Activated CD8-positive, alpha-beta T cell treated with anti-CD3 and anti-CD28 coated beads, Interleukin-2, amount 10 ng/mL, durations not matched to agents 7 days and 5 days (primary cell): ENCODE measurements at regions not wholly inside any gene's neighbourhood (a gene's known extent, or its start where the extent isn't known, plus 50 kb on each side); places are given as distances from the start of the nearest gene placed in this dataset.
"Not testable (repeated sequence)": the region's sequence is repeated elsewhere in the genome, so short reads cannot be mapped to it uniquely, and the experiment has no call there.

Experiments used
- ATAC-seq: fragments of 150-1000 bp; cut with Tn5 transposase; one replicate; pipeline ENCODE4 v1.10.0; 2021; ENCODE audit warnings: moderate library complexity
- CTCF ChIA-PET: fragments of 350-600 bp; sonication (Branson Sonifier 250); formaldehyde crosslinking; loops from one replicate; lab custom pipeline; 2021; ENCODE audit warnings: antibody characterized with exemption; lab: Charles Lee
- POLR2A ChIA-PET: fragments of 350-600 bp; sonication (Branson Sonifier 250); formaldehyde crosslinking; loops from one replicate; lab custom pipeline; 2021; ENCODE audit warnings: antibody characterized with exemption; lab: Charles Lee
- DNase-seq: peaks from one replicate; pipeline ENCODE4 v3.0.0-alpha.2; 2020
- H3K27ac Mint-ChIP-seq: one replicate; pipeline ENCODE4 v1.8.0; 2021; ENCODE audit warnings: mild to moderate bottlenecking, mixed read lengths
- H3K27me3 Mint-ChIP-seq: one replicate; pipeline ENCODE4 v1.8.0; 2021; ENCODE audit warnings: low read depth, mixed read lengths
- H3K36me3 Mint-ChIP-seq: one replicate; pipeline ENCODE4 v1.8.0; 2021; ENCODE audit warnings: low read depth, mixed read lengths
- H3K4me1 Mint-ChIP-seq: one replicate; pipeline ENCODE4 v1.8.0; 2021; ENCODE audit warnings: low read depth, mixed read lengths
- H3K4me3 Mint-ChIP-seq: one replicate; pipeline ENCODE4 v1.8.0; 2021; ENCODE audit warnings: mild to moderate bottlenecking, mixed read lengths
- H3K9me3 Mint-ChIP-seq: one replicate; pipeline ENCODE4 v1.8.0; 2022; ENCODE audit warnings: mixed read lengths; ENCODE audit not compliant: insufficient read depth

DNA sequence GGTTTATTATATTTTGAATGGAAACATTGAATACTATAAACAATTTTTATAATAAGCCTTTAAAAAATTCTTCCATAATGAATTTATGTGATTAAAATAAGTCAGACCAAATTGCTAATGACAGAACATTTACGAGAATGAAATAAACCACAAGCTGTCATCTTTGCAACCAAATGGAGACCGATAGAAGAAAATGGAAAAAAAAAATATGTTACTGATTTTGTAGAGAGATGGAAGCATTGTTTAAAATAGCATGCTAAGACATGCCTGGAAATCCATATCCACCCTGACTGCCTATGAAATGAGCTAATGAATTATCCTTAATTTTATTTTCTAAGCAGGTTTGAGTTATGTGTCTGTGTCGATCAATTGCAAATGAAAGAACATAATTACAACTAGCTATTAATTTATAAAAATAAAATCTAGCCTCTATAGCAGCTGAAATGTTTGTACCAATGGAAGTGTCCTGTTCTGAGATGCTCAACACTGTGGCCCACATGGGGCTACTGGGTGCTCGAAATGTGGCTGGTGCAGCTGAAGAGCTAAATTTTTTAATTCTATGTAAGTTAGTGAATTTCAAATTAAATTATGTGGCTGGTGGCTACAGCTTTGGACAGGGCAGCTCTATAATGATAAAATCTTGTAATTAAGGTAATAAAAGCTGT lies 832.8 kb downstream of the RNF144A start:
- CTCF ChIA-PET: interaction anchor here (0.8 to 1.4 kb wide), 5 partner anchors 11 to 1054 kb away, joined by 3 to 4 read pairs (median 3); no protein-coding TSS in a partner anchor
- H3K36me3 Mint-ChIP-seq: peaks cover 61% of the 10 kb centered on the region
- H3K27ac Mint-ChIP-seq: no peak overlapping the region
- no peaks in the 10 kb centered on the region for H3K27me3 Mint-ChIP-seq
- ATAC-seq (no peak), DNase-seq (no peak)
- POLR2A ChIA-PET: interaction anchor here (1.4 kb wide), 1 partner anchor 8 kb away, joined by 4 read pairs; no protein-coding TSS in a partner anchor
- no peak overlapping the region for H3K4me3 Mint-ChIP-seq
- H3K9me3 Mint-ChIP-seq: peaks cover 42% of the 10 kb centered on the region
- peaks cover 27% of the 10 kb centered on the region for H3K4me1 Mint-ChIP-seq

DNA sequence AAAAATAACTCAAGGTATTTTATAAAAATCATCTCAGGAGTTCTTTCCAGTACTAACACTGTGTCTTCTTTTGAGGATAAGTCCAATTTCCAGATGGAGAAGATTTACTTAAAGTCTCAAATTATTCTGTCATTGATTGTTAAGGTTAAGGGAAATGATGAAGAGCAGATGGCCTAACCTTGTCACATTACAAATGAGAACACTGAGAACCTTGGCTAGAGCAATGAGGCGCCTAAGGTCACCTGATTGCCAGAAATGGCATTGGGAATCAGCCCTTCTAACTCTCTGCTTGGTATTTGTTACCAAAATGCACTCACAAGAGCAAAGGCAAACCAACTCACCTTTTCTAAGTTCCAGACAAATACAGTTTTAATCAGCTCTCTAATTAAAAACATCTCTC lies 835.1 kb downstream of the RNF144A start:
- Mint-ChIP-seq H3K36me3 (peaks cover 61% of the 10 kb centered on the region), H3K4me1 (peaks cover 11% of the 10 kb centered on the region), H3K9me3 (peaks cover 50% of the 10 kb centered on the region), H3K4me3 (no peak overlapping the region), H3K27me3 (no peaks in the 10 kb centered on the region), H3K27ac (no peak overlapping the region)
- ATAC-seq: no peak
- ChIA-PET POLR2A (interaction anchor here (1.3 kb wide), 1 partner anchor 13 kb away, joined by 6 read pairs; no protein-coding TSS in a partner anchor), CTCF (interaction anchor here (1.3 to 2.1 kb wide), 4 partner anchors 12 to 81 kb away, joined by 3 to 5 read pairs (median 4); no protein-coding TSS in a partner anchor)
- no peak for DNase-seq

DNA sequence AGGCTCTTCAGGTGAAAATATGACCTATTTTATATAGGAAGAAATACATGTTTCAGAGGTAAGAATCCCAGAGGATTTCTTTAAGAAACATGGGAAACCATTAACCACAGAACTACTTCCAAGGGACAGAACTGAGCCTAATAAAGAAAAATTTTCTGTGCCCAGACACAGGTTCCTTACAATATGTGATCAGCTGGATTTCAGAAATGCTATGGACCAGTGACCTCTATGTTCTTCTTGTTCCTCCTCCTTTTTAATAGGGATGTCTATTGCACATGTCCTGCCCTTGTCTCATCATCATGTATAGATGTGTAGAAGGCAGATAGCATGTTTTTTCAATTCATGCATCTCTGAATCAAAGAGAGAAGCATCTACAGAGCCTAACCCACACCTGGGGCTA lies 836.6 kb downstream of the RNF144A start:
- Mint-ChIP-seq H3K36me3 (peaks cover 59% of the 10 kb centered on the region), H3K27ac (no peak overlapping the region), H3K9me3 (peaks cover 58% of the 10 kb centered on the region), H3K4me3 (no peak overlapping the region), H3K4me1 (peaks cover 6% of the 10 kb centered on the region), H3K27me3 (no peaks in the 10 kb centered on the region)
- ATAC-seq (no peak), DNase-seq (no peak)
- POLR2A ChIA-PET: interaction anchor here (1.3 to 1.5 kb wide), 2 partner anchors 14 to 27 kb away, joined by 3 to 6 read pairs; no protein-coding TSS in a partner anchor
- CTCF ChIA-PET: interaction anchor here (1.1 to 2.1 kb wide), 2 partner anchors 11 to 14 kb away, joined by 3 to 5 read pairs; no protein-coding TSS in a partner anchor

DNA sequence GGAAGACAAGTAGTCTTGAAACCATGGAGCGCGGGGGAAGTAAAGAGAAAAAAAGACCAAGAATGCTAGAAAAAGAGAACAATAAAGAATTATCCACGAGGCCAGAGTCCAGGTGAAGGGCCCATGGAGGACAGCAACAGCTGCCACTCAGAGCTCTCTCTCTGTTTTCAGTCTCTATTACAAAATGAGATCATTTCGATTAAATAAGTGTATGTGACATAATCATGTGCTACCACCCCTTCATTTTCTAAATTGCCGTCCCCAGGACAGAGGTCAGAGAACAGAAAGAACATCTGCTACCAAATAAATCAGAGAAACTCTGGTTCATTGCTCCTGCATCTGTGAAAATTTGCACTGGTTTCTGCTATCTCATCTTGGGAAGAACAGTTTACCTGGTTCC lies 838.7 kb downstream of the RNF144A start:
- POLR2A ChIA-PET: no interaction called here
- ATAC-seq (no peak), DNase-seq (no peak)
- peaks cover 57% of the 10 kb centered on the region for H3K9me3 Mint-ChIP-seq
- peaks cover 2% of the 10 kb centered on the region for H3K4me1 Mint-ChIP-seq
- H3K27ac Mint-ChIP-seq: no peak overlapping the region
- H3K27me3 Mint-ChIP-seq: no peaks in the 10 kb centered on the region
- CTCF ChIA-PET: no interaction called here
- H3K4me3 Mint-ChIP-seq: no peak overlapping the region
- H3K36me3 Mint-ChIP-seq: peaks cover 55% of the 10 kb centered on the region

DNA sequence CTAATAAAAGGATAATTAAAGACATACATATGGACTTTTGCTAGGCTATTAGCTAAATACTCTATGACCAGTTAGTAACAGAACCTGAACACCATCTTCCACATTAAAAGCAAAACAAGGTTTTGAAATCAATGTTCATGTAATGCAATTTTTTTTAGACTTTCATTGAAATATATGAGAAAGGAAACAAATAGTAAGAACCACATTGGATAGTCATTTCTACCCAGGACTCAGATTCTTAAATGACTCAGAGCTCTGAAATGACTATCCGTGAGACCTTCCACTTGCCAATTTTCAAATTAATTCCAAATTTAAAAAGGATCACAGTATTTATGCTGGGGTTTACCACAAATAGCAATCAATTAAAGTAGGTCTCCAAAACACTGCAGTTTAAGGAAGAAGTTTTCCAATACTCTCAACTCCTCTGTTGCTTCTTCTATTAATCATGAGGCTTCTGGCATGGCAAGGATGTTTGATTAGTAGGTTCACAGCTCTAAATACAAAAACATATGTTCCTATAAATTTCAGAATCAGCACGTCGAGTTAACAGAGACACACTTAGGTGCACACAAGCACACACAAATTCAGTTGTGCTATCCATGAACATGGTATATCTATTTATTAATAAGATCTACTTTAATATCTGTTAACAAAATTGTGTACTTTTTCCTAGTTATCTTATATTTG lies 841.0 kb downstream of the RNF144A start:
- H3K9me3 Mint-ChIP-seq: peaks cover 65% of the 10 kb centered on the region
- DNase-seq (no peak), ATAC-seq (no peak)
- peaks cover 52% of the 10 kb centered on the region for H3K36me3 Mint-ChIP-seq
- ChIA-PET POLR2A (interaction anchor here (1.0 kb wide), 1 partner anchor 9 kb away, joined by 4 read pairs; no protein-coding TSS in a partner anchor), CTCF (interaction anchor here (1.1 kb wide), 1 partner anchor 11 kb away, joined by 3 read pairs; no protein-coding TSS in a partner anchor)
- H3K27ac Mint-ChIP-seq: no peak overlapping the region
- H3K27me3 Mint-ChIP-seq: no peaks in the 10 kb centered on the region
- H3K4me3 Mint-ChIP-seq: no peak overlapping the region
- peaks cover 2% of the 10 kb centered on the region for H3K4me1 Mint-ChIP-seq

DNA sequence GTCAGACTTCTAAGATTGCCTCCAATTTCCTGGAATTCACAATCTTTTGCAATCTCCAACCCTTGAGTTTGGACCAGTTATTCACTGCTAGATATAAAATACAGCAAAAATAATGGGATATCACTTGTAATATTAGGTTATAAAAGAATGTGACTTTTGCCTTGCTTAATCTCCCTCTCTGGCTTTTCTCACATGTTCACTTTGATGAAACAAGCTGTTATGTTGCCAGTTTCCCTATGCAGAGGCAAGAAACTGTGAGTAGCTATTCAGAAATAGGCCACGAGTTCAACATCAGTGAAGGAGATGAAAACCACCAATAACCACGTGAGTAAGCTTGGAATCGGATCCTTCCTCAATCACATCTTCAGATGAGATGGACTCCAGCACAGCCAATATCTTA lies 842.7 kb downstream of the RNF144A start:
- Mint-ChIP-seq H3K9me3 (peaks cover 61% of the 10 kb centered on the region), H3K27me3 (no peaks in the 10 kb centered on the region), H3K27ac (no peak overlapping the region), H3K36me3 (peaks cover 48% of the 10 kb centered on the region), H3K4me3 (no peak overlapping the region), H3K4me1 (peaks cover 2% of the 10 kb centered on the region)
- ATAC-seq (no peak), DNase-seq (no peak)
- CTCF ChIA-PET: interaction anchor here (0.5 to 1.3 kb wide), 3 partner anchors 11 to 192 kb away, joined by 3 read pairs; no protein-coding TSS in a partner anchor
- POLR2A ChIA-PET: interaction anchor here (0.6 to 1.1 kb wide), 2 partner anchors 14 to 200 kb away, joined by 3 read pairs; no protein-coding TSS in a partner anchor

DNA sequence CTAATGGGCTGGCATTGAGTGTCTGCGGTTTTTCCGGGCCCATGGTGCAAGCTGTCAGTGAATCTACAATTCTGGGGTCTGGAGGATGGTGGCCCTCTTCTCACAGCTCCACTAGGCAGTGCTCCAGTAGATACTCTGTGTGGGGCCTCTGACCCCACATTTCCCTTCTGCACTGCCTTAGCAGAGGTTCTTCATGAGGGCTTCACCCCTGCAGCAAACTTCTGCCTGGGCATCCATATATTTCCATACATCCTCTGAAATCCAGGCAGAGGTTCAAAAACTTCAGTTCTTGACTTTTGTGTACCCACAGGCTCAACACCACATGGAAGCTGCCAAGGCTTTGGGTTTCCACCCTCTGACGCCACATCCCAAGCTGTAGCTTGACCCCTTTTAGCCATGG lies 846.2 kb downstream of the RNF144A start:
- POLR2A ChIA-PET: not testable (repeated sequence)

DNA sequence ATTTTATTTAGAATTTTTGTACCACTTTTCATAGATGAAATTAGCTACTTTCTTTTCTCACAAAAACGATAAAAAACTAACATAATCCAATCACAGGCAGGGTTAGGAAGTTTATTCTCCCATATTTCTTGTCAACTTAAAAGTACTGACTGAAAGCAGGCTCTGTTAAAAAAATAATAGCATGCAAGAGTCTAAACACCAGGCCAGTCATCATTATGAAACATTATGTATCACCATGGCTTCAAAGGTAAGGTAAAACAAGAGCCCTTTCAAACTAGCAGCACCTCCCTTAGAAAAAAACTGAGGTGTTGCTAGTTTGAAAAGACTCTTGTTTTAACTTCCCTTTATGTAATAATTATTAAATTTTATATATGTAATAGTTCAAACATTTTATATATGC lies 848.0 kb downstream of the RNF144A start:
- ChIA-PET CTCF (interaction anchor here (0.7 to 1.1 kb wide), 2 partner anchors 12 to 93 kb away, joined by 3 read pairs; no protein-coding TSS in a partner anchor), POLR2A (interaction anchor here (0.6 kb wide), 1 partner anchor 25 kb away, joined by 3 read pairs; no protein-coding TSS in a partner anchor)
- H3K9me3 Mint-ChIP-seq: peaks cover 35% of the 10 kb centered on the region
- H3K4me1 Mint-ChIP-seq: peaks cover 11% of the 10 kb centered on the region
- H3K27me3 Mint-ChIP-seq: no peaks in the 10 kb centered on the region
- no peak for DNase-seq
- H3K4me3 Mint-ChIP-seq: no peak overlapping the region
- no peak for ATAC-seq
- H3K27ac Mint-ChIP-seq: no peak overlapping the region
- H3K36me3 Mint-ChIP-seq: peaks cover 26% of the 10 kb centered on the region

More for the DNA sequence above, 846.2 kb downstream of the RNF144A start:
- not testable (repeated sequence) for H3K27ac Mint-ChIP-seq, DNase-seq, H3K27me3 Mint-ChIP-seq, H3K4me3 Mint-ChIP-seq, ATAC-seq
- H3K4me1 Mint-ChIP-seq: peaks cover 11% of the 10 kb centered on the region
- H3K36me3 Mint-ChIP-seq: peaks cover 28% of the 10 kb centered on the region
- H3K9me3 Mint-ChIP-seq: peaks cover 38% of the 10 kb centered on the region
- CTCF ChIA-PET: interaction anchor here (1.0 kb wide), 1 partner anchor 24 kb away, joined by 3 read pairs; no protein-coding TSS in a partner anchor

DNA sequence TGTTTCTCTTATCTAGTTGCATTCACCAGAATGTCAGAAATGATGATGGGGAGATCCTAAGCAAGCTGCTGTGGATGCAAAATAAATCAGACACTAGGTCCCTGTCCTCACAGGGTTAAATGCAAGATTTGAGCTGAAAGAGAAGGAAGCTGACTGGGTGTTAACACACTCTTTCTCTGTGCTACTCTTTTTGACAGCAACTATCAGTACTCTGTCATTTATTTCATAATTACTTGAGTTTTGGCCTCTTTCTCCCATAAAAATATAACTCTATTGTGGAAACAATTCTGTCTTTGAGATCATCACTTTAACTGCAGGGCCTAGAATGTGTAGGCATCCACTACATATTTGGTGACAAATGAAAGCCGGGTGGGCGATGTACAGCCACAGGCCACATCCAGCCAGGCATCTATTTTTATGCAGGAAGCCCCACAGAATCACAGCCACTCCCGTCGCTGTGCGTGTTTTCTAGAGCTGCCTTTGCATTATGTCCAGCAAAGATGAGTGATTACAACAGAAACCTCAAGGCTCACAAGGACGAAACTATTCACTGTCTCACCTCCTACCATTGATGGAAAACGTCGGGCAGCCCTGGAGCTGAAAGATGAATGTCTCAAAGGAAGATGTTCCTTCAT lies 849.0 kb downstream of the RNF144A start:
- H3K4me1 Mint-ChIP-seq: peaks cover 11% of the 10 kb centered on the region
- H3K27me3 Mint-ChIP-seq: no peaks in the 10 kb centered on the region
- no peak for DNase-seq
- H3K9me3 Mint-ChIP-seq: peaks cover 35% of the 10 kb centered on the region
- peaks cover 26% of the 10 kb centered on the region for H3K36me3 Mint-ChIP-seq
- H3K4me3 Mint-ChIP-seq: no peak overlapping the region
- ChIA-PET CTCF (interaction anchor here (1.4 kb wide), 1 partner anchor 35 kb away, joined by 3 read pairs; no protein-coding TSS in a partner anchor), POLR2A (no interaction called here)
- H3K27ac Mint-ChIP-seq: no peak overlapping the region
- ATAC-seq: no peak

DNA sequence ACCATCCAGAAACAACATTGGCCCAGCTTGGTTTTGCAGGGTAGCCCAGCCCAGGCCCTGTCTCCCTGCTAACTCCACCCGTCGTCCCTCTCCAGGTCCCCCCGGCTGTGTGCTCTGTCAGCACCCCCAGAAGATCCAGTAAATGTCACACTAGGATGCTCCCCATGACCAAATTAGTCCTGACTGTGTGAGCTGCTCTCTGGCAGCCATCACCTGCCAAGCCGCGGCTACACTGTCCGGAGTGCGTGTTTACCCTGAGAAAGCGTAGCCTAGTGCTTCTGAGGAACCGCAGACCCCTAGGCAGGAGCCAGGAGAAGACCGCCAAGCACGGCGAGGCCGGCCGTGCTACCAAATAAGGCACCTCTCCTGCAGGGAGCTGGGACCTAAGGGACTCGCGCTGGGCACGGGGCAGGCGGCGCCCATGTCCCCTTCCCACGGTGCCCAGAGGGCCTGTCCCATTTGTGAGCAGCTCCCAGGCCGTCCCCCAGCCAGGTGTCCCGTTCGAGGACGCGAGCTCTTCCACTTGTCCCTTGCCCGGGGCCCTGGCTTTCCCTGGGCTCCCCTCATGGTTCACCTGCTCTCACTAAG lies 849.9 kb downstream of the RNF144A start:
- Mint-ChIP-seq H3K27me3 (no peaks in the 10 kb centered on the region), H3K9me3 (peaks cover 30% of the 10 kb centered on the region), H3K4me3 (no peak overlapping the region), H3K36me3 (peaks cover 24% of the 10 kb centered on the region), H3K4me1 (peaks cover 11% of the 10 kb centered on the region), H3K27ac (no peak overlapping the region)
- DNase-seq: no peak
- ChIA-PET POLR2A (no interaction called here), CTCF (interaction anchor here (1.4 kb wide), 1 partner anchor 36 kb away, joined by 3 read pairs; no protein-coding TSS in a partner anchor)
- ATAC-seq: no peak

DNA sequence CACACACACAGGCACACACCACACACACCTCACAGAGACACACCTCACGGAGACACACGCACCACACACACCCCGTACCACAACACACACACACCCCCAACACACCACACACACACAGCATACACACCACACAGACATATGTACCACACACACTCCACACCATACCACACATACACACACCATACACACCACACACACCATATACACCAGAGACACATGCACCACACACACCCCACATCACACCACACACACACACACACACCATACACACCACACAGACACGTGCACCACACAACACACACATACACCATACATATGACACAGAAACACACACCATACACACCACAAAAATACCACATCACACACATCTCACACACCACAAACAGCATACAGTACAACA lies 850.7 kb downstream of the RNF144A start:
- no peak overlapping the region for H3K4me3 Mint-ChIP-seq
- peaks cover 19% of the 10 kb centered on the region for H3K36me3 Mint-ChIP-seq
- ChIA-PET POLR2A (no interaction called here), CTCF (no interaction called here)
- peaks cover 14% of the 10 kb centered on the region for H3K4me1 Mint-ChIP-seq
- no peak for ATAC-seq
- no peak for DNase-seq
- no peak overlapping the region for H3K27ac Mint-ChIP-seq
- peaks cover 23% of the 10 kb centered on the region for H3K9me3 Mint-ChIP-seq
- H3K27me3 Mint-ChIP-seq: no peaks in the 10 kb centered on the region
